ENCODE measurements at regions not wholly inside any gene's neighbourhood (a gene's known extent, or its start where the extent isn't known, plus 50 kb on each side); places are given as distances from the start of the nearest gene placed in this dataset.

GRCh38 chr16:80023865-80024264 is 423.3 kb upstream of the MAF start:
- TF ChIP-seq CTCF (IDR thresholded peaks at IDR 0.05; ENCODE audit: low read depth, low read length) = no peak
- no peak overlapping the region for H3K4me3 ChIP-seq (ENCODE audit: low read depth, low read length)
- peak; percentile 74 for DNase-seq (ENCODE audit: low read depth, low spot score)
- in situ Hi-C loops (cut with HindIII; ENCODE audit: low sequenced_read_pairs) = no loop called here

- DNase-seq (ENCODE audit: low read depth, low spot score) = no peak
- in situ Hi-C loops (cut with HindIII; ENCODE audit: low sequenced_read_pairs) = no loop called here
- no peak overlapping the region for H3K4me3 ChIP-seq (ENCODE audit: low read depth, low read length)
- TF ChIP-seq CTCF (IDR thresholded peaks at IDR 0.05; ENCODE audit: low read depth, low read length) = no peak
Measured at GRCh38 chr16:80019395-80019794, 418.9 kb upstream of the MAF start.

GRCh38 chr16:80018466-80018865 is 417.9 kb upstream of the MAF start:
- H3K4me3 ChIP-seq (ENCODE audit: low read depth, low read length) = no peak overlapping the region
- TF ChIP-seq CTCF (IDR thresholded peaks at IDR 0.05; ENCODE audit: low read depth, low read length) = no peak
- DNase-seq (ENCODE audit: low read depth, low spot score) = no peak
- in situ Hi-C loops (cut with HindIII; ENCODE audit: low sequenced_read_pairs) = no loop called here

GRCh38 chr16:80016731-80017326 is 416.3 kb upstream of the MAF start:
- no peak for DNase-seq (ENCODE audit: low read depth, low spot score)
- in situ Hi-C loops (cut with HindIII; ENCODE audit: low sequenced_read_pairs) = no loop called here
- TF ChIP-seq CTCF (IDR thresholded peaks at IDR 0.05; ENCODE audit: low read depth, low read length) = no peak
- no peak overlapping the region for H3K4me3 ChIP-seq (ENCODE audit: low read depth, low read length)

- H3K4me3 ChIP-seq (ENCODE audit: low read depth, low read length) = no peak overlapping the region
- no peak for DNase-seq (ENCODE audit: low read depth, low spot score)
- TF ChIP-seq CTCF (IDR thresholded peaks at IDR 0.05; ENCODE audit: low read depth, low read length) = no peak
- in situ Hi-C loops (cut with HindIII; ENCODE audit: low sequenced_read_pairs) = no loop called here
Measured at GRCh38 chr16:80015566-80015965, 415.0 kb upstream of the MAF start.

GRCh38 chr16:80014241-80014939 is 413.9 kb upstream of the MAF start:
- no peak for DNase-seq (ENCODE audit: low read depth, low spot score)
- no peak overlapping the region for H3K4me3 ChIP-seq (ENCODE audit: low read depth, low read length)
- no peak for TF ChIP-seq CTCF (IDR thresholded peaks at IDR 0.05; ENCODE audit: low read depth, low read length)
- in situ Hi-C loops (cut with HindIII; ENCODE audit: low sequenced_read_pairs) = no loop called here
